Retina (tissue), 1 donor: ENCODE measurements at regions not wholly inside any gene's neighbourhood (a gene's known extent, or its start where the extent isn't known, plus 50 kb on each side); places are given as distances from the start of the nearest gene placed in this dataset.

Source experiments
- DNase-seq: peaks from one replicate; pipeline ENCODE4 v3.0.0-alpha.2; 2016

- no peak for DNase-seq
Measured at GRCh38 chr16:54402270-54402669, 115.7 kb upstream of the IRX3 start.

- no peak for DNase-seq
Measured at GRCh38 chr16:54400261-54400660, 113.7 kb upstream of the IRX3 start.

GRCh38 chr16:54398986-54399385 is 112.4 kb upstream of the IRX3 start:
- no peak for DNase-seq

- DNase-seq, result no peak
Measured at GRCh38 chr16:54397838-54398237, 111.3 kb upstream of the IRX3 start.

- no peak for DNase-seq
Measured at GRCh38 chr16:54397190-54397835, 110.7 kb upstream of the IRX3 start.

- DNase-seq, result no peak
Measured at GRCh38 chr16:54389836-54390494, 103.4 kb upstream of the IRX3 start.

- DNase-seq, result no peak
Measured at GRCh38 chr16:54385141-54385540, 98.6 kb upstream of the IRX3 start.

- DNase-seq, result no peak
Measured at GRCh38 chr16:54381601-54382313, 95.2 kb upstream of the IRX3 start.

- peak; percentile 67 for DNase-seq
Measured at GRCh38 chr16:54375071-54375470, 88.5 kb upstream of the IRX3 start.

GRCh38 chr16:54373534-54374520 is 87.2 kb upstream of the IRX3 start:
- peak; percentile 72 for DNase-seq

- peak; percentile 80 for DNase-seq
Measured at GRCh38 chr16:54370278-54371040, 83.9 kb upstream of the IRX3 start.

- no peak for DNase-seq
Measured at GRCh38 chr16:54369861-54370260, 83.3 kb upstream of the IRX3 start.

GRCh38 chr16:54366943-54367342 is 80.4 kb upstream of the IRX3 start:
- no peak for DNase-seq

- DNase-seq, result peak; percentile 41
Measured at GRCh38 chr16:54365990-54366634, 79.5 kb upstream of the IRX3 start.

GRCh38 chr16:54363766-54364165 is 77.2 kb upstream of the IRX3 start:
- DNase-seq, result peak; percentile 15

- DNase-seq, result peak; percentile 67
Measured at GRCh38 chr16:54362591-54363206, 76.1 kb upstream of the IRX3 start.

GRCh38 chr16:54361246-54361645 is 74.7 kb upstream of the IRX3 start:
- no peak for DNase-seq

- DNase-seq, result no peak
Measured at GRCh38 chr16:54360681-54361080, 74.1 kb upstream of the IRX3 start.

- DNase-seq, result no peak
Measured at GRCh38 chr16:54359555-54359954, 73.0 kb upstream of the IRX3 start.

GRCh38 chr16:54359081-54359480 is 72.5 kb upstream of the IRX3 start:
- no peak for DNase-seq

- DNase-seq, result no peak
Measured at GRCh38 chr16:54356391-54356790, 69.8 kb upstream of the IRX3 start.
